Upper lobe of left lung (tissue), 6 donors: ENCODE measurements at regions not wholly inside any gene's neighbourhood (a gene's known extent, or its start where the extent isn't known, plus 50 kb on each side); places are given as distances from the start of the nearest gene placed in this dataset.
"Not testable (repeated sequence)": the region's sequence is repeated elsewhere in the genome, so short reads cannot be mapped to it uniquely, and the experiment has no call there.

Experiments used
- ATAC-seq, 2 donors: fragments of 200-7000 bp; cut with Tn5 transposase; one replicate each; pipeline ENCODE4 v1.9.1; 2022; ENCODE audit warnings: mild to moderate bottlenecking in 2 of 2, moderate library complexity in 2 of 2; ENCODE audit not compliant: low FRiP score in 2 of 2
- DNase-seq, 2 donors: peaks; one replicate each; pipeline ENCODE4 v3.0.0-alpha.2; 2019 to 2020
- H3K27ac ChIP-seq, 4 donors: fragments of 200-600 bp; sonication (generic); one replicate each; pipeline ENCODE4 v1.5.1; 2016 to 2019
- H3K27me3 ChIP-seq, 4 donors: fragments of 200-600 bp; sonication (generic); one replicate each; pipeline ENCODE4 v1.5.1; 2017 to 2019
- H3K36me3 ChIP-seq, 4 donors: fragments of 200-600 bp; sonication (generic); one replicate each; pipeline ENCODE4 v1.5.1; 2016 to 2019
- H3K4me1 ChIP-seq, 4 donors: fragments of 200-600 bp; sonication (generic); one replicate each; pipeline ENCODE4 v1.5.1; 2018 to 2019
- H3K4me3 ChIP-seq, 4 donors: fragments of 200-600 bp; sonication (generic); one replicate each; pipeline ENCODE4 v1.5.1; 2017 to 2019; ENCODE audit warnings: mild to moderate bottlenecking in 2 of 4, moderate library complexity in 1 of 4
- H3K9me3 ChIP-seq, 4 donors: fragments of 200-600 bp; sonication (generic); one replicate each; pipeline ENCODE4 v1.5.1; 2018 to 2019
- EP300 ChIP-seq, 4 donors: sonication (generic); formaldehyde crosslinking; IDR thresholded peaks; one replicate each; pipeline ENCODE4 v1.5.1; 2017; ENCODE audit warnings: antibody characterized with exemption in 4 of 4, control low read depth in 2 of 4
- POLR2A ChIP-seq, 4 donors: fragments of 450-650 bp; IDR thresholded peaks; one replicate each; pipeline ENCODE4 v1.5.1; 2016 to 2017; ENCODE audit warnings: antibody characterized with exemption in 4 of 4, mild to moderate bottlenecking in 2 of 4
- POLR2AphosphoS5 ChIP-seq, 2 donors: sonication (generic); formaldehyde crosslinking; IDR thresholded peaks; one replicate each; pipeline ENCODE4 v1.5.1; 2017; ENCODE audit warnings: antibody characterized with exemption in 2 of 2
- WGBS, 2 donors: methylation state at CpG; one replicate each; pipeline ENCODE4 v1.1.5; 2017 to 2018; 5-methylcytosine and 5-hydroxymethylcytosine counted together
- TF ChIP-seq, protein P1 (sequence below), 6 experiments: fragments of 450-650 bp in 4 of 6; fragments of 200-600 bp in 2 of 6; sonication (generic) in 2 of 6; IDR thresholded peaks; one replicate each; pipeline ENCODE4 v1.5.1; 2016 to 2019; ENCODE audit warnings: antibody characterized with exemption in 6 of 6
- donor health status: DM: no; HTN: no; CAD: no; lungs with moderate emphysema.
- donor health status: DM: no; HTN: yes; CAD: no; lungs with severe emphysema.

DNA sequence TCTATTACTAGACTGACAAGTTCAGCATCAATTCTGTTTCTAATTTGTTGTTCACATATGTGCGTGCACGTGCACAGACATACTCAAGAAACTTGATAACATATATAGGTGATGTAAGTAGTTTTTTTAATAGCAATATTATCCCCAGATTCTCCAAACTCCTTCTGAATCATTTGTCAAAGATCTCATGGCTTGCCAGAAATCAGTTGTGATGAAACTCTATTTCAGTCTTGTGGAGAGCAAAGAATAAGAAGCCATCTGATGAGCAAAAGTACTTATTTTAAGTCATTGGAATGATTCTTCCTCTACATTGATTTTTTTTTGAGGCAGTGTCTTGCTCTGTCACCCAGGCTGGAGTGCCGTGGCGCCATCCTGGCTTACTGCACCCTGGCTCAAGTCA is 167.0 kb upstream of the TBL1XR1 start:
- no peak overlapping the region for H3K4me3 ChIP-seq
- ATAC-seq, result no peak
- no peak for DNase-seq
- no peak overlapping the region for H3K27ac ChIP-seq
- no peaks in the 10 kb centered on the region for H3K27me3 ChIP-seq
- no peaks in the 10 kb centered on the region for H3K9me3 ChIP-seq
- WGBS, 2 donors, result 94 to 100% methylated on average over 4 of the region's 4 CpGs
- TF ChIP-seq POLR2A (IDR thresholded peaks at IDR 0.05), result no peak
- no peak for TF ChIP-seq POLR2AphosphoS5 (IDR thresholded peaks at IDR 0.05)
- TF ChIP-seq EP300 (IDR thresholded peaks at IDR 0.05), result no peak
- TF ChIP-seq, protein P1, sequence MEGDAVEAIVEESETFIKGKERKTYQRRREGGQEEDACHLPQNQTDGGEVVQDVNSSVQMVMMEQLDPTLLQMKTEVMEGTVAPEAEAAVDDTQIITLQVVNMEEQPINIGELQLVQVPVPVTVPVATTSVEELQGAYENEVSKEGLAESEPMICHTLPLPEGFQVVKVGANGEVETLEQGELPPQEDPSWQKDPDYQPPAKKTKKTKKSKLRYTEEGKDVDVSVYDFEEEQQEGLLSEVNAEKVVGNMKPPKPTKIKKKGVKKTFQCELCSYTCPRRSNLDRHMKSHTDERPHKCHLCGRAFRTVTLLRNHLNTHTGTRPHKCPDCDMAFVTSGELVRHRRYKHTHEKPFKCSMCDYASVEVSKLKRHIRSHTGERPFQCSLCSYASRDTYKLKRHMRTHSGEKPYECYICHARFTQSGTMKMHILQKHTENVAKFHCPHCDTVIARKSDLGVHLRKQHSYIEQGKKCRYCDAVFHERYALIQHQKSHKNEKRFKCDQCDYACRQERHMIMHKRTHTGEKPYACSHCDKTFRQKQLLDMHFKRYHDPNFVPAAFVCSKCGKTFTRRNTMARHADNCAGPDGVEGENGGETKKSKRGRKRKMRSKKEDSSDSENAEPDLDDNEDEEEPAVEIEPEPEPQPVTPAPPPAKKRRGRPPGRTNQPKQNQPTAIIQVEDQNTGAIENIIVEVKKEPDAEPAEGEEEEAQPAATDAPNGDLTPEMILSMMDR (IDR thresholded peaks at IDR 0.05), result no peak
- H3K4me1 ChIP-seq, result peaks cover 16 to 24% (median 21%) of the 10 kb centered on the region in 4 donors
- H3K36me3 ChIP-seq, result no peaks in the 10 kb centered on the region

DNA sequence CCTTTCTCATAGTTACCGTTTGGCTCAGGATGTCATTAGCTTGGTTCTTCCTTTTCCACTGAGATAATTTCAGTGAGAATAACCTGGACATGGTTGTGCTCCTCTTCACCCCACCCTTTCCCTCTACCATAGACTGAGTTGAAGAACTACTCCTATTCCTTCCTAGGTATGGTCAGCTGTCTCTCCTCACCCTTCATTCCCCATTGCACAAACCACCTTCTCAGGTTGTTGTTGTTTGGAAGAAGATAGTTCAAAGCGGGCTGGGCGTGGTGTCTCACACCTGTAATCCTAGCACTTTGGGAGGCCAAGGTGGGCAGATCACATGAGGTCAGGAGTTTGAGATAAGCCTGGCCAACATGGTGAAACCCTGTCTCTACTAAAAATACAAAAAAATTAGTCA is 168.0 kb upstream of the TBL1XR1 start:
- 91% methylated on average over 3 of the region's 3 CpGs for WGBS, 2 donors
- DNase-seq, result not testable (repeated sequence)

DNA sequence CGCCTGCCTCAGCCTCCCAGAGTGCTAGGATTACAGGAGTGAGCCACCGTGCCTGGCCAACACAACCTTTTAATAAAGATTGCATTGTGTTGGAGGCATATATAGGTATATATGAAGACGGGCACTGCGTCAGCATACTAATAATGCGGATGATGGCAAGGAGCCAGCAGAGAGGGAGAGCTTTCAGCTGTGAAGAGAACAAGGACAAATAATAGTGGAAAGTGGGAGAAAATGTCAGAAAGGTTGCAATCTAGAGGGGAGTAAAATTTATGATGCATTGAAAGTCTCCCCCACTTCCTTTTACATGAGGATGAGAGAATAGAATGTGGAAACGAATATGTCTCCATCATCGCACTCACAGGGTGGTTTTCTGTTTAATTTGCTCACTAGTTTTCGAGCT is 170.5 kb upstream of the TBL1XR1 start:
- TF ChIP-seq, protein P1 (IDR thresholded peaks at IDR 0.05), result no peak
- TF ChIP-seq EP300 (IDR thresholded peaks at IDR 0.05), result no peak
- TF ChIP-seq POLR2A (IDR thresholded peaks at IDR 0.05), result no peak
- TF ChIP-seq POLR2AphosphoS5 (IDR thresholded peaks at IDR 0.05), result no peak
- Histone ChIP-seq H3K4me1 (peaks cover 0 to 3% (median 0%) of the 10 kb centered on the region in 4 donors), H3K27ac (no peak overlapping the region), H3K27me3 (no peaks in the 10 kb centered on the region), H3K36me3 (no peaks in the 10 kb centered on the region), H3K4me3 (no peak overlapping the region), H3K9me3 (no peaks in the 10 kb centered on the region)
- no peak for DNase-seq
- 79 to 84% methylated on average over 8 of the region's 8 CpGs for WGBS, 2 donors
- no peak for ATAC-seq

More for the DNA sequence above, 168.0 kb upstream of the TBL1XR1 start:
- H3K9me3 ChIP-seq, H3K27ac ChIP-seq, ATAC-seq, H3K36me3 ChIP-seq, H3K4me3 ChIP-seq, H3K27me3 ChIP-seq: not testable (repeated sequence)
- peaks cover 12 to 16% (median 14%) of the 10 kb centered on the region in 4 donors for H3K4me1 ChIP-seq

DNA sequence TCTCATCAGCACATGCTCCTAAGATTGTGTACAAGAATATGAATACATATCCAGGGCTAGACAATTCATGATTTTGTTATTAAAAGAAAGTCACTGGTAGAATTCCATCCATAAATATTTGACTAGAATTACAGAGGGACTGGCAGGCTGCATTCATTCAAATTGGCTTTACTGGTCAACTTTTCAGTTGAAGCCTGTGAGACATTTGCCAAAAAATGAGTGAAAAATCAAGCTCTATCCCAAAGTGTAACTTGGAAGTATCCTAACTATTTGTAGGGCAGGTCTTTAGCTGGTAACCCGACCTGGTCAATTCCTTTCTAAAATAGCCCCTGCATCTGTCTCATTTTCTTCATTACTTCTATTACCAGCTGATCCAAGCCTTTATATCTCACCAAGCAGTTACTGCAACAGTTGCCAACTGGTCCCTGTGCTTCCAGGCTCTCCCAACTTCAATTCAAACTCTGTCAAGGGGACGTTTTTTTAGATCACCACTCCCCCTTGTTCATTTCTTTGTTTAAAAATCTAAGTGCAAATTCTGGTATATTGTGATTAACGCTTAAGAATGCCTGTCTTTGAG is 173.1 kb upstream of the TBL1XR1 start:
- Histone ChIP-seq H3K9me3 (no peaks in the 10 kb centered on the region), H3K27ac (no peak overlapping the region), H3K4me3 (no peak overlapping the region), H3K27me3 (no peaks in the 10 kb centered on the region), H3K4me1 (peaks cover 0 to 3% (median 0%) of the 10 kb centered on the region in 4 donors), H3K36me3 (no peaks in the 10 kb centered on the region)
- DNase-seq (no peak), ATAC-seq (no peak)
- 70 to 72% methylated on average over 3 of the region's 3 CpGs for WGBS, 2 donors
- TF ChIP-seq EP300 (IDR thresholded peaks at IDR 0.05), result no peak
- TF ChIP-seq, protein P1 (IDR thresholded peaks at IDR 0.05), result no peak
- TF ChIP-seq POLR2AphosphoS5 (IDR thresholded peaks at IDR 0.05), result no peak
- no peak for TF ChIP-seq POLR2A (IDR thresholded peaks at IDR 0.05)

DNA sequence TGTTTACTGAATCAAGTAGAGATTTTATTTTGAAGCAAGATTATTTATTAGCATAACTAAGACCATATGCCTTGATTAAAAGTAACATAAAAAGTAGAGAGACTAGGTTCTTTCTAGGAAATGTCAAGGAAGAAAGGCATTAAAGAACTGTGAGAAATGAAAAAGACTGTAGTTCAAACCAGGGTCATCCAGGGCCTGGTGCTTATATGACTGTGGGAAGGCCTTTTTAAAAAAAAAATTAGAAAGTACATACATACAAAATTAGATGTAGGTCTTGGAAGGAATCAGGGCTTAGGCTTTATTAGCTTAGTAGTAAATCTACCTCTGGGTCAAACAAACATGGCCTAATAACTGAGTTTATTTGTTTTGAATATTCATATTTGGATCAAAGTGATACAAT is 173.9 kb upstream of the TBL1XR1 start:
- Histone ChIP-seq H3K27me3 (no peaks in the 10 kb centered on the region), H3K4me3 (no peak overlapping the region), H3K36me3 (no peaks in the 10 kb centered on the region), H3K9me3 (no peaks in the 10 kb centered on the region), H3K27ac (no peak overlapping the region), H3K4me1 (peaks cover 0 to 3% (median 0%) of the 10 kb centered on the region in 4 donors)
- ATAC-seq (no peak), DNase-seq (no peak)
- TF ChIP-seq, protein P1 (IDR thresholded peaks at IDR 0.05), result no peak
- no peak for TF ChIP-seq EP300 (IDR thresholded peaks at IDR 0.05)
